ENCODE measurements at regions not wholly inside any gene's neighbourhood (a gene's known extent, or its start where the extent isn't known, plus 50 kb on each side); places are given as distances from the start of the nearest gene placed in this dataset.

DNA sequence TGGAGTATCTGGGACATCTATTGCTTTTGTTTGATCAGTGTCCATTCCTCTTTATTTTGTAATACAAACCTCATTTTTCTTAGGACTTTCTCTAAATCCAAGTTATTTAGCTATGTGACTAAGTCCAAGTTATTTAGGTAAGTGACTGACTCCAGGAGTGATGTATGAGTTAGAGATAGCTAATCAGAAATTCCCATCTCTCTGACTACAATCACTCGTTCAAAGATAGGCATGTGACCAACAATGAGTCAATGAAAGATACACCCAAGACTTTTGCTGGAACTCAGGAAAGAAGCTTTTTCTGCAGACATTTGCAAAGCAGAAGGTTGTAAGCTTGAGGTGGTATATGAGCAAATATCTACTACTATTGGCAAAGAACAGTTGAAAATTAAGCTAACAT lies 72.5 kb upstream of the KCNIP4 start:
- Histone ChIP-seq H3K27me3 (replicated peaks) (no peaks in the 10 kb centered on the region), H3K36me3 (replicated peaks) (no peaks in the 10 kb centered on the region), H3K27ac (no peak overlapping the region), H3K4me3 (ENCODE audit: low read depth, low read length) (no peak overlapping the region)
- TF ChIP-seq, protein P1, sequence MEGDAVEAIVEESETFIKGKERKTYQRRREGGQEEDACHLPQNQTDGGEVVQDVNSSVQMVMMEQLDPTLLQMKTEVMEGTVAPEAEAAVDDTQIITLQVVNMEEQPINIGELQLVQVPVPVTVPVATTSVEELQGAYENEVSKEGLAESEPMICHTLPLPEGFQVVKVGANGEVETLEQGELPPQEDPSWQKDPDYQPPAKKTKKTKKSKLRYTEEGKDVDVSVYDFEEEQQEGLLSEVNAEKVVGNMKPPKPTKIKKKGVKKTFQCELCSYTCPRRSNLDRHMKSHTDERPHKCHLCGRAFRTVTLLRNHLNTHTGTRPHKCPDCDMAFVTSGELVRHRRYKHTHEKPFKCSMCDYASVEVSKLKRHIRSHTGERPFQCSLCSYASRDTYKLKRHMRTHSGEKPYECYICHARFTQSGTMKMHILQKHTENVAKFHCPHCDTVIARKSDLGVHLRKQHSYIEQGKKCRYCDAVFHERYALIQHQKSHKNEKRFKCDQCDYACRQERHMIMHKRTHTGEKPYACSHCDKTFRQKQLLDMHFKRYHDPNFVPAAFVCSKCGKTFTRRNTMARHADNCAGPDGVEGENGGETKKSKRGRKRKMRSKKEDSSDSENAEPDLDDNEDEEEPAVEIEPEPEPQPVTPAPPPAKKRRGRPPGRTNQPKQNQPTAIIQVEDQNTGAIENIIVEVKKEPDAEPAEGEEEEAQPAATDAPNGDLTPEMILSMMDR (IDR thresholded peaks at IDR 0.05; ENCODE audit: low read depth, low read length, missing control alignments): no peak
- DNase-seq: no peak
- in situ Hi-C loops (cut with HindIII; ENCODE audit: low pct_ligation_motif_present, low sequenced_read_pairs): no loop called here

DNA sequence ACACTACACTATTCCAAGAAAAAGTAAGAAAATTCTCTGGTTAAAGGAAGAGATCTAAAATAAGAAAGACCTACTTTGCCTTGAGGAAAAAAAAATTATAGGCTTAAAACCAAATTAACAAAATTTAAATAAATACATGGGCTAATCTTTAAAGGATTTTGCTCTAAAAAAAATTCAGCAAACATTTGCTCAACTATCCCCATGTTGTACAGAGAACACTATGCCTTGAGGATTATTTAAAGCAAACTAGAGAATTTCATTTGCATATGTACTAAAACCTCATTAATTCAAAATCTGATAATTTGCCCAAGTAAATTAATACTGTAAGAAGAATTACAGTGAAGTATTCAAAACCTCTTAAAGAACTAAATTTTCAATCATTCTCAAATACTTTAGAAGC lies 71.6 kb upstream of the KCNIP4 start:
- Histone ChIP-seq H3K27me3 (replicated peaks) (no peaks in the 10 kb centered on the region), H3K27ac (no peak overlapping the region), H3K4me3 (ENCODE audit: low read depth, low read length) (no peak overlapping the region), H3K36me3 (replicated peaks) (no peaks in the 10 kb centered on the region)
- in situ Hi-C loops (cut with HindIII; ENCODE audit: low pct_ligation_motif_present, low sequenced_read_pairs): no loop called here
- no peak for DNase-seq
- TF ChIP-seq, protein P1 (IDR thresholded peaks at IDR 0.05; ENCODE audit: low read depth, low read length, missing control alignments): no peak

DNA sequence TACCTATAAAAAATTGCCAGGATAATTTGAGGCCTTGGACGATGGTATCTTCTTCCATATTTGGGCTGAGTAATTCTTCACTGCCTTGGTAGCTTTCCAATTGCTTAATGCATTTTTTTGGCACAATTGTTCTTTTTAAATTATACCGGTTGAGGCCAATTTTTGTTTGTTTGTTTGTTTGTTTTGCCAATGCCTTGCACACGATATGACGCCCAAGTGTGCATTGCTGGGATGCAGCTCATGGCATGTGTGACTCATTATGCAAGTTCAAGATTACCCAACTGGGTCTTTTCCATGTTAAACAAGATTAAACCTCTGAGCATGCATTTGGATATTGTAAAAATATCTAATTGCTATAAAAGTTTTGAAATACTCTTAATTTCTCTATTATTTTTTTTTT lies 71.1 kb upstream of the KCNIP4 start:
- in situ Hi-C loops (cut with HindIII; ENCODE audit: low pct_ligation_motif_present, low sequenced_read_pairs): no loop called here
- no peak overlapping the region for H3K27ac ChIP-seq
- DNase-seq: no peak
- H3K36me3 ChIP-seq (replicated peaks): no peaks in the 10 kb centered on the region
- H3K27me3 ChIP-seq (replicated peaks): no peaks in the 10 kb centered on the region
- H3K4me3 ChIP-seq (ENCODE audit: low read depth, low read length): no peak overlapping the region
- TF ChIP-seq, protein P1 (IDR thresholded peaks at IDR 0.05; ENCODE audit: low read depth, low read length, missing control alignments): no peak

DNA sequence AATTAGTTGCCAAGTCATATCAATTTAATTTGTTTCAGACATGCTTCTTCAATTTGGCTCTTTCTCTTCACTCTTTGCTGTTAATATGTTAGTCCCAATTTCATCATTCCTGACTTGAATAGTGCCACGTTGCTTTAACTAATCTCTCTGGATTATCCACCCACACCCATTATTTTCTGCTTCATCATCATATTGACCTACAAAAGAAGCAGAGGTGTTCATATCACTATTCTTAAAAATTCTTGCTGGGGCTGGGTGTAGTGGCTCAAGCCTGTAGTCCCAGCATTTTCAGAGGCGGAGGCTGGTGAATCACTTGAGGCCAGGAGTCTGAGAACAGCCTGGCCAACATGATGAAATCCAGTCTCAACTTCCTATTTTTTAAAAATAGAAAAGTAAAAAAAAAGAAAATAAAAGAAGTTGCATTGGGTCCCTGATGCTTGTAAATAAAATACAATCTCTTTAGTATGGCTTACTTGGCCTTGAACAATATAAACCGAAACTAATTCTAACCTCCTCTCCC lies 65.7 kb upstream of the KCNIP4 start:
- DNase-seq: no peak
- TF ChIP-seq, protein P1 (IDR thresholded peaks at IDR 0.05; ENCODE audit: low read depth, low read length, missing control alignments): no peak
- Histone ChIP-seq H3K4me3 (ENCODE audit: low read depth, low read length) (no peak overlapping the region), H3K27me3 (replicated peaks) (no peaks in the 10 kb centered on the region), H3K27ac (no peak overlapping the region), H3K36me3 (replicated peaks) (no peaks in the 10 kb centered on the region)
- in situ Hi-C loops (cut with HindIII; ENCODE audit: low pct_ligation_motif_present, low sequenced_read_pairs): no loop called here

DNA sequence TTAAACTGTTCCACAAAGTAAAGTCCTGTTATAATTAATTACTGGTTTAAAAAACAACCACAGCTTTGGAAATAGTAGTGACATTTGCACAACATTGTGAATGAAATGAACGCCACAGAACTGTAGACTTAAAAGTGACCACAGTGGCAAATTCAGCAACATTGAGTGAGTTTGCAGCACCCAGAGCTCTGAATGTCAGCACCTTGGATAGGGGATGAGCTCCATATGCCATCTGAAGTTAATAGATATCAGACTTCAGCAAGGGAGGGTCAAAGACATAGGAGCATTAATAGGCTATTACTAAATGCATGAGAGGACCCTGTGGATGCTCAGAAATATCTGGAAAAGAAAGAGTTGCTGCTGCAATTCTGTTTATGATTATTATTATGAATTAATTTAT lies 55.3 kb upstream of the KCNIP4 start:
- TF ChIP-seq, protein P1 (IDR thresholded peaks at IDR 0.05; ENCODE audit: low read depth, low read length, missing control alignments): no peak
- peak; percentile 11 for DNase-seq
- Histone ChIP-seq H3K4me3 (ENCODE audit: low read depth, low read length) (no peak overlapping the region), H3K27me3 (replicated peaks) (no peaks in the 10 kb centered on the region), H3K36me3 (replicated peaks) (no peaks in the 10 kb centered on the region), H3K27ac (no peak overlapping the region)
- in situ Hi-C loops (cut with HindIII; ENCODE audit: low pct_ligation_motif_present, low sequenced_read_pairs): no loop called here

All from brain microvascular endothelial cell (primary cell).